Fibroblast of lung (primary cell): ENCODE measurements at regions not wholly inside any gene's neighbourhood (a gene's known extent, or its start where the extent isn't known, plus 50 kb on each side); places are given as distances from the start of the nearest gene placed in this dataset.

Source experiments
- EZH2 ChIP-seq: IDR thresholded peaks from 2 replicates; pipeline ENCODE4 v1.5.1; 2012; ENCODE audit warnings: low read length, control low read depth, mild to moderate bottlenecking; ENCODE audit errors: missing control alignments
- TF ChIP-seq, protein P1 (sequence below), 2 donors: IDR thresholded peaks in 1 of 2; conservative IDR thresholded peaks in 1 of 2; 1 replicate in 1 of 2; 2 replicates in 1 of 2; pipeline ENCODE4 v1.5.1; 2011 to 2012; ENCODE audit warnings: low read length in 2 of 2, control low read depth in 1 of 2, inconsistent platforms in 1 of 2, low read depth in 1 of 2, mild to moderate bottlenecking in 1 of 2

DNA sequence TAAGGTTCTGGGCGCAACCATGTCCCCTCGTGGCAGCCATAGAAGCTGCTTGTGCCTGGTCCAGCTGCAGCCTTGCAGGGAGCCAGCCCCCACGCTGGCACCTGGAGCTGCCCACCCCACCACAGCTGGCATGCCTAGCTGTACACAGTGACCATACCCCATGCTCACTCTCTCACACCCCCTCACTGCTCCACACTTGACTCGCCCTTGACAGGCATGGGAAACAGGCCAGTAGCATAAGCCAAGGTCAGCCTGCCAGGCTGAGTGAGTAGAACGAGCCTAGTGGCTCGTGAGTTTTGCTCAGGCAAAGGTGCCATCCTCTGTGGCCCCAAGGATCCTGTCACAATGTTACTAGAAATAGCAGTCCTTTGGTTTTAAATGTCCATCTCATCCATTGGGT is 52.7 kb upstream of the CADM2 start:
- TF ChIP-seq, protein P1, sequence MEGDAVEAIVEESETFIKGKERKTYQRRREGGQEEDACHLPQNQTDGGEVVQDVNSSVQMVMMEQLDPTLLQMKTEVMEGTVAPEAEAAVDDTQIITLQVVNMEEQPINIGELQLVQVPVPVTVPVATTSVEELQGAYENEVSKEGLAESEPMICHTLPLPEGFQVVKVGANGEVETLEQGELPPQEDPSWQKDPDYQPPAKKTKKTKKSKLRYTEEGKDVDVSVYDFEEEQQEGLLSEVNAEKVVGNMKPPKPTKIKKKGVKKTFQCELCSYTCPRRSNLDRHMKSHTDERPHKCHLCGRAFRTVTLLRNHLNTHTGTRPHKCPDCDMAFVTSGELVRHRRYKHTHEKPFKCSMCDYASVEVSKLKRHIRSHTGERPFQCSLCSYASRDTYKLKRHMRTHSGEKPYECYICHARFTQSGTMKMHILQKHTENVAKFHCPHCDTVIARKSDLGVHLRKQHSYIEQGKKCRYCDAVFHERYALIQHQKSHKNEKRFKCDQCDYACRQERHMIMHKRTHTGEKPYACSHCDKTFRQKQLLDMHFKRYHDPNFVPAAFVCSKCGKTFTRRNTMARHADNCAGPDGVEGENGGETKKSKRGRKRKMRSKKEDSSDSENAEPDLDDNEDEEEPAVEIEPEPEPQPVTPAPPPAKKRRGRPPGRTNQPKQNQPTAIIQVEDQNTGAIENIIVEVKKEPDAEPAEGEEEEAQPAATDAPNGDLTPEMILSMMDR (conservative IDR thresholded peaks at IDR 0.05 in 1 of 2, IDR thresholded peaks at IDR 0.05 in 1 of 2; ENCODE audit: low read depth in 1 of 2, low read length in 2 of 2) = no peak
- TF ChIP-seq EZH2 = no peak
